Activated CD4-positive, alpha-beta T cell treated with anti-CD3 and anti-CD28 coated beads for 36 hours (primary cell): ENCODE measurements at regions not wholly inside any gene's neighbourhood (a gene's known extent, or its start where the extent isn't known, plus 50 kb on each side); places are given as distances from the start of the nearest gene placed in this dataset.

Source experiments
- ATAC-seq: fragments of 200-7000 bp; cut with Tn5 transposase; one replicate; pipeline ENCODE4 v1.10.0; 2021; ENCODE audit warnings: mild to moderate bottlenecking, moderate library complexity
- CTCF ChIA-PET: fragments of 350-600 bp; sonication (Branson Sonifier 250); formaldehyde crosslinking; loops from one replicate; lab custom pipeline; 2021; ENCODE audit warnings: antibody characterized with exemption; lab: Charles Lee
- POLR2A ChIA-PET: fragments of 350-600 bp; sonication (Branson Sonifier 250); formaldehyde crosslinking; loops from one replicate; lab custom pipeline; 2021; ENCODE audit warnings: antibody characterized with exemption, inconsistent platforms; lab: Charles Lee
- DNase-seq: peaks from one replicate; pipeline ENCODE4 v3.0.0-alpha.2; 2020
- H3K27ac Mint-ChIP-seq: one replicate; pipeline ENCODE4 v1.8.0; 2021; ENCODE audit warnings: mixed read lengths
- H3K27me3 Mint-ChIP-seq: one replicate; pipeline ENCODE4 v1.8.0; 2021; ENCODE audit warnings: mixed read lengths
- H3K36me3 Mint-ChIP-seq: one replicate; pipeline ENCODE4 v1.8.0; 2021; ENCODE audit warnings: low read depth, mixed read lengths
- H3K4me1 Mint-ChIP-seq: one replicate; pipeline ENCODE4 v1.8.0; 2021; ENCODE audit warnings: mixed read lengths
- H3K4me3 Mint-ChIP-seq: one replicate; pipeline ENCODE4 v1.8.0; 2021; ENCODE audit warnings: mild to moderate bottlenecking, moderate library complexity, mixed read lengths
- H3K9me3 Mint-ChIP-seq: one replicate; pipeline ENCODE4 v1.8.0; 2021; ENCODE audit warnings: low read depth, mixed read lengths
- intact Hi-C, 2 experiments: fragments of 100-400 bp; cut with DNase I in 1 of 2; cut with micrococcal nuclease in 1 of 2; formaldehyde crosslinking; loops; one replicate each; pipeline versions ENCODE4 v1.14.2 to v1.15.1; 2022 to 2024; cut with DNase I, micrococcal nuclease

- intact Hi-C loops, result no loop called here
- H3K4me3 Mint-ChIP-seq, result no peak overlapping the region
- ChIA-PET POLR2A (no interaction called here), CTCF (no interaction called here)
- H3K9me3 Mint-ChIP-seq, result no peaks in the 10 kb centered on the region
- H3K36me3 Mint-ChIP-seq, result no peaks in the 10 kb centered on the region
- ATAC-seq, result no peak
- H3K27me3 Mint-ChIP-seq, result peaks cover 11% of the 10 kb centered on the region
- DNase-seq, result no peak
- H3K27ac Mint-ChIP-seq, result no peak overlapping the region
- no peaks in the 10 kb centered on the region for H3K4me1 Mint-ChIP-seq
Observed at GRCh38 chr11:134571301-134571700, 159.3 kb upstream of the B3GAT1 start.

GRCh38 chr11:134569195-134569594 is 157.2 kb upstream of the B3GAT1 start:
- DNase-seq, result no peak
- Mint-ChIP-seq H3K27ac (no peak overlapping the region), H3K4me1 (no peaks in the 10 kb centered on the region), H3K9me3 (no peaks in the 10 kb centered on the region), H3K36me3 (no peaks in the 10 kb centered on the region), H3K27me3 (peaks cover 11% of the 10 kb centered on the region), H3K4me3 (no peak overlapping the region)
- ChIA-PET POLR2A (no interaction called here), CTCF (interaction anchor here (0.6 to 0.7 kb wide), 2 partner anchors 210 to 299 kb away, joined by 3 to 4 read pairs; no protein-coding TSS in a partner anchor)
- ATAC-seq, result no peak
- intact Hi-C loops, result no loop called here

- H3K27me3 Mint-ChIP-seq, result peaks cover 11% of the 10 kb centered on the region
- H3K4me3 Mint-ChIP-seq, result no peak overlapping the region
- ATAC-seq (no peak), DNase-seq (no peak)
- H3K27ac Mint-ChIP-seq, result no peak overlapping the region
- POLR2A ChIA-PET, result no interaction called here
- CTCF ChIA-PET, result no interaction called here
- no peaks in the 10 kb centered on the region for H3K36me3 Mint-ChIP-seq
- intact Hi-C loops, result no loop called here
- H3K4me1 Mint-ChIP-seq, result no peaks in the 10 kb centered on the region
- no peaks in the 10 kb centered on the region for H3K9me3 Mint-ChIP-seq
Observed at GRCh38 chr11:134566311-134566710, 154.3 kb upstream of the B3GAT1 start.

GRCh38 chr11:134565343-134565891 is 153.4 kb upstream of the B3GAT1 start:
- ATAC-seq (no peak), DNase-seq (no peak)
- Mint-ChIP-seq H3K9me3 (no peaks in the 10 kb centered on the region), H3K27ac (no peak overlapping the region), H3K27me3 (peaks cover 11% of the 10 kb centered on the region), H3K4me1 (no peaks in the 10 kb centered on the region), H3K4me3 (no peak overlapping the region), H3K36me3 (no peaks in the 10 kb centered on the region)
- intact Hi-C loops, result no loop called here
- POLR2A ChIA-PET, result interaction anchor here (0.6 kb wide), 1 partner anchor 198 kb away, joined by 3 read pairs; no protein-coding TSS in a partner anchor
- CTCF ChIA-PET, result no interaction called here

- ChIA-PET POLR2A (interaction anchor here (0.6 kb wide), 1 partner anchor 198 kb away, joined by 3 read pairs; no protein-coding TSS in a partner anchor), CTCF (no interaction called here)
- no peak for DNase-seq
- no peaks in the 10 kb centered on the region for H3K36me3 Mint-ChIP-seq
- H3K4me3 Mint-ChIP-seq, result no peak overlapping the region
- intact Hi-C loops, result no loop called here
- ATAC-seq, result no peak
- H3K27me3 Mint-ChIP-seq, result peaks cover 6% of the 10 kb centered on the region
- H3K4me1 Mint-ChIP-seq, result no peaks in the 10 kb centered on the region
- H3K27ac Mint-ChIP-seq, result no peak overlapping the region
- H3K9me3 Mint-ChIP-seq, result no peaks in the 10 kb centered on the region
Observed at GRCh38 chr11:134564472-134565200, 152.6 kb upstream of the B3GAT1 start.

GRCh38 chr11:134562941-134563471 is 151.0 kb upstream of the B3GAT1 start:
- peaks cover 2% of the 10 kb centered on the region for H3K27me3 Mint-ChIP-seq
- no peak overlapping the region for H3K4me3 Mint-ChIP-seq
- no peak for ATAC-seq
- no peaks in the 10 kb centered on the region for H3K36me3 Mint-ChIP-seq
- no peaks in the 10 kb centered on the region for H3K9me3 Mint-ChIP-seq
- no peaks in the 10 kb centered on the region for H3K4me1 Mint-ChIP-seq
- H3K27ac Mint-ChIP-seq, result no peak overlapping the region
- DNase-seq, result no peak
- POLR2A ChIA-PET, result no interaction called here
- CTCF ChIA-PET, result no interaction called here
- intact Hi-C loops, result no loop called here

- Mint-ChIP-seq H3K4me1 (no peaks in the 10 kb centered on the region), H3K27me3 (peaks cover 2% of the 10 kb centered on the region), H3K36me3 (no peaks in the 10 kb centered on the region), H3K27ac (no peak overlapping the region), H3K4me3 (no peak overlapping the region), H3K9me3 (no peaks in the 10 kb centered on the region)
- POLR2A ChIA-PET, result no interaction called here
- intact Hi-C loops, result no loop called here
- CTCF ChIA-PET, result no interaction called here
- DNase-seq, result no peak
- ATAC-seq, result no peak
Observed at GRCh38 chr11:134562196-134562595, 150.2 kb upstream of the B3GAT1 start.

GRCh38 chr11:134561331-134561720 is 149.3 kb upstream of the B3GAT1 start:
- intact Hi-C loops, result no loop called here
- Mint-ChIP-seq H3K9me3 (no peaks in the 10 kb centered on the region), H3K27ac (no peak overlapping the region), H3K4me3 (no peak overlapping the region), H3K36me3 (no peaks in the 10 kb centered on the region), H3K27me3 (peaks cover 2% of the 10 kb centered on the region), H3K4me1 (no peaks in the 10 kb centered on the region)
- ChIA-PET POLR2A (no interaction called here), CTCF (no interaction called here)
- DNase-seq, result no peak
- ATAC-seq, result no peak

- Mint-ChIP-seq H3K9me3 (no peaks in the 10 kb centered on the region), H3K27ac (no peak overlapping the region), H3K4me1 (no peaks in the 10 kb centered on the region), H3K4me3 (no peak overlapping the region), H3K27me3 (peaks cover 2% of the 10 kb centered on the region), H3K36me3 (no peaks in the 10 kb centered on the region)
- DNase-seq (no peak), ATAC-seq (no peak)
- ChIA-PET CTCF (no interaction called here), POLR2A (no interaction called here)
- intact Hi-C loops, result no loop called here
Observed at GRCh38 chr11:134560566-134561330, 148.7 kb upstream of the B3GAT1 start.

GRCh38 chr11:134560066-134560465 is 148.0 kb upstream of the B3GAT1 start:
- Mint-ChIP-seq H3K27me3 (peaks cover 2% of the 10 kb centered on the region), H3K4me1 (no peaks in the 10 kb centered on the region), H3K9me3 (no peaks in the 10 kb centered on the region), H3K36me3 (no peaks in the 10 kb centered on the region), H3K4me3 (no peak overlapping the region), H3K27ac (no peak overlapping the region)
- ATAC-seq (no peak), DNase-seq (no peak)
- CTCF ChIA-PET, result no interaction called here
- POLR2A ChIA-PET, result no interaction called here
- intact Hi-C loops, result no loop called here

GRCh38 chr11:134559602-134559962 is 147.5 kb upstream of the B3GAT1 start:
- H3K4me3 Mint-ChIP-seq, result no peak overlapping the region
- CTCF ChIA-PET, result no interaction called here
- no peak for ATAC-seq
- peaks cover 4% of the 10 kb centered on the region for H3K27me3 Mint-ChIP-seq
- H3K36me3 Mint-ChIP-seq, result no peaks in the 10 kb centered on the region
- POLR2A ChIA-PET, result no interaction called here
- intact Hi-C loops, result no loop called here
- no peak overlapping the region for H3K27ac Mint-ChIP-seq
- no peaks in the 10 kb centered on the region for H3K9me3 Mint-ChIP-seq
- DNase-seq, result no peak
- H3K4me1 Mint-ChIP-seq, result no peaks in the 10 kb centered on the region
